ENCODE measurements at regions not wholly inside any gene's neighbourhood (a gene's known extent, or its start where the extent isn't known, plus 50 kb on each side); places are given as distances from the start of the nearest gene placed in this dataset.

- no peak for DNase-seq
These were observed 487.0 kb downstream of the TBC1D22A start for GRCh38 chr22:47249370-47249928.

GRCh38 chr22:47248925-47249324, 486.5 kb downstream of the TBC1D22A start:
- no peak for DNase-seq

- no peak for DNase-seq
These were observed 485.3 kb downstream of the TBC1D22A start for GRCh38 chr22:47247579-47248240.

GRCh38 chr22:47245786-47246185, 483.3 kb downstream of the TBC1D22A start:
- no peak for DNase-seq

- no peak for DNase-seq
These were observed 482.8 kb downstream of the TBC1D22A start for GRCh38 chr22:47245286-47245685.

- DNase-seq = no peak
These were observed 477.7 kb downstream of the TBC1D22A start for GRCh38 chr22:47240116-47240515.

- DNase-seq = no peak
These were observed 477.0 kb downstream of the TBC1D22A start for GRCh38 chr22:47239474-47239860.

- DNase-seq = peak; percentile 18
These were observed 476.4 kb downstream of the TBC1D22A start for GRCh38 chr22:47238690-47239473.

- no peak for DNase-seq
These were observed 475.5 kb downstream of the TBC1D22A start for GRCh38 chr22:47237890-47238480.

GRCh38 chr22:47236718-47237117, 474.3 kb downstream of the TBC1D22A start:
- no peak for DNase-seq

- no peak for DNase-seq
These were observed 473.7 kb downstream of the TBC1D22A start for GRCh38 chr22:47236161-47236560.

GRCh38 chr22:47233316-47234243, 471.1 kb downstream of the TBC1D22A start:
- no peak for DNase-seq

- DNase-seq = no peak
These were observed 470.3 kb downstream of the TBC1D22A start for GRCh38 chr22:47232753-47233152.

GRCh38 chr22:47232197-47232596, 469.7 kb downstream of the TBC1D22A start:
- no peak for DNase-seq

GRCh38 chr22:47231759-47232158, 469.3 kb downstream of the TBC1D22A start:
- DNase-seq = no peak

GRCh38 chr22:47230741-47231140, 468.3 kb downstream of the TBC1D22A start:
- no peak for DNase-seq

- DNase-seq = no peak
These were observed 467.8 kb downstream of the TBC1D22A start for GRCh38 chr22:47230251-47230650.

- no peak for DNase-seq
These were observed 466.3 kb downstream of the TBC1D22A start for GRCh38 chr22:47228767-47229166.

- no peak for DNase-seq
These were observed 463.6 kb downstream of the TBC1D22A start for GRCh38 chr22:47225931-47226633.

GRCh38 chr22:47225080-47225930, 462.9 kb downstream of the TBC1D22A start:
- no peak for DNase-seq

Data from NCI-H2171 (cell line).